GM18867 (cell line): ENCODE measurements at regions not wholly inside any gene's neighbourhood (a gene's known extent, or its start where the extent isn't known, plus 50 kb on each side); places are given as distances from the start of the nearest gene placed in this dataset.
"Not testable (repeated sequence)": the region's sequence is repeated elsewhere in the genome, so short reads cannot be mapped to it uniquely, and the experiment has no call there.

Experiments
- ATAC-seq: cut with Tn5 transposase; IDR thresholded peaks from one replicate; pipeline ENCODE4 v1.9.1; 2021; ENCODE audit warnings: mild to moderate bottlenecking, moderate library complexity; ENCODE audit not compliant: unreplicated experiment

- ATAC-seq: no peak
Measured at GRCh38 chr3:68676136-68676535, 256.2 kb downstream of the TAFA4 start.

DNA sequence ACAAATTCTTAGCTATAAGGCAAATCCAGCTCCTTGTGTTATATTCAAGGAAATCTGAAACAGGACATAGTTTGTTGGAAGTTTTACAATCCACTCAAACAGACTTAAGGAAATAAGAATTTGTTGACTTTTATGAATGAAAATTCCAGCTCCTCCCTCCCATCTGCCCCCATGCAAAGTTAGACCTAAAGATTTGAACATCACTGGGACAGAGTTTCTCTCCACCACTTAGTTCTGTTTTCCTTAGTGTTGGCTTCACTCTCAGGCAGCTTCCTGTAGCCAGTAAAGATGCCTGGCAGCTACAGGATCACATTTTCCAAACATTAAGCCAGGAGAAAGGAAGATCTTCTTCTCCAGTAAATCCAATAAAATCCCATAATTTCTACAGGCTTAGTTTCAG is 265.0 kb downstream of the TAFA4 start:
- no peak for ATAC-seq

DNA sequence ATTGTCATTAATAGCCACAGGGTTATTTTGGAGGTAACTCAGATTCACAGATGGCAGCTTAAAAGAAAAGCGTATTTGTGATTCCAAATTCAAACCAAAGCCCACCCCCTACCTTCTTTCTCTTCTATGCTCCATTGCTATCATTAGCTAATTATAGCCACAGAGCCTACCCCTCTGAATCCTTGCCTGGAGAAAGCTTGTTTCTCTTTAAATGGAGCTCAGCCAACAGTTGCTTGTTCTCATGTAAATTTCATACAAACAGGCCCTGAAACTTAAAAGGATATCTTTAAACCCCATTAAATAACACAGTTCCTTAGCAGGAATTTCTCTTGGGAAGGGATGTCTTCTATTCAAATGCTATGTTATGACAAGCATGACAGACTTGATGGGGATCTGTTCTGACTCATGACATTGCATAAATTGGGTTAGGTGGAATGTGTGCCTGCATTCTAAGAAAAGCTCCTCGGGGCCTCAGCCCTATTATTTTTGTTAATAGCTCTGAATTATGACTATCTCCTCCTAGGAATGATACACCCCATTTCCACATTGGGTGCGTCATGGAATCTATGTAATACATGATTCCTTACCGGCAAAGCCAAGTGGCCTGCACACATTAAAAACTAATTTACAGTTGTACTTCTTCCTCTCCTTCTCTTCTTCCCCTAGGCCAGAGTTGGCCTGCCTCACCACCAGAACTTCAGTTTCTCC is 265.8 kb downstream of the TAFA4 start:
- ATAC-seq: no peak

DNA sequence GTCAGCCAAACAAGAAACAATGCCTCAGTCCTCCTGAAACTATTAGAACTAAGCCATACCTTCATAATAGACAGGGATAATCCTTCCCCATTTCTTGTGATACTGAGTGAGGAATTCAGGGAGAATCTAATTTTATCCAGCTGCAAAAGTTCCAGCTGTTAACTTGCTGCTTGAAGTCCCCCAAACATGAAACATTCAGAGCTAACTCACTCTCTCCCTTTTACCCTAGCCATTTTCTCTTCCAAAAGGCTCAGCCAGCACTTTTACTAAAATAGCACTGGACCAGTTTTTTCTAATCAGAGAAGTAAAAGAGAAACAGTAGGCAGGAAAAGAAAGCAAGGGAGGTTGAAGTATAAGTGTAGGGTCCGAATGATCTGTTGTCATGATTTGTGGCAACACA is 268.1 kb downstream of the TAFA4 start:
- no peak for ATAC-seq

DNA sequence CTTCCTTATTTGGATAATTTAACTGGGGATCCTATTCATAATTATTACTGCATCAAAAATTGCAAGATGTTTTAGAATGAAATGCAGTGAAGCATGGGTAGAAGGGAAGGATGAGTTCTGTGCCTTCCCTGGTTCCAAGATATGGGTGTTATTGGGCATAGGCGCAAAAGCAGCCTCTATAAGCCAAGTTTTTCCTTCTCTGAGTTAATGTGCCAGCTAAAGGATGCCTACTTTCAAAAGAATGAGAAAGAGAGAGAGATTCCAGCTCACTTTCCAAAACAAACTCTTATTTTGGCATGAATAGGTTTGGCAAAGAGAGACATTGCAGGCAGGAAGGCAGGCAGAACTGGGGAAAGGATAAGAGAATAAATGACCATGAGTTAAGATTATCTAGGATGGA is 270.2 kb downstream of the TAFA4 start:
- no peak for ATAC-seq

DNA sequence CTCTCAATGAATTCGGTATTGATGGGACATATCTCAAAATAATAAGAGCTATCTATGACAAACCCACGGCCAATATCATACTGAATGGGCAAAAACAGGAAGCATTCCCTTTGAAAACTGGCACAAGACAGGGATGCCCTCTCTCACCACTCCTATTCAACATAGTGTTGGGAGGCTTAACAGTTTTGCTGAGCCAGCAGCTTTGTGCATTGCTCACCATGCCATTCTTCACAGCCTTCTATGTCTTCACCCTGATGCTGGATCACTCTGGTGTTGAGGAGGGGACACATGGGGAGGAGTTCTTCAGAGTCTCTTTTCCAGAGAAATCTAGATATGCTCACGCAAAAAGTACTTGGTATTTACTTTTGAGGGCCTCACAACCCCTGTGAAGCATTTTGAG is 281.7 kb downstream of the TAFA4 start:
- not testable (repeated sequence) for ATAC-seq

- ATAC-seq: no peak
Measured at GRCh38 chr3:68648494-68648893, 283.9 kb downstream of the TAFA4 start.

DNA sequence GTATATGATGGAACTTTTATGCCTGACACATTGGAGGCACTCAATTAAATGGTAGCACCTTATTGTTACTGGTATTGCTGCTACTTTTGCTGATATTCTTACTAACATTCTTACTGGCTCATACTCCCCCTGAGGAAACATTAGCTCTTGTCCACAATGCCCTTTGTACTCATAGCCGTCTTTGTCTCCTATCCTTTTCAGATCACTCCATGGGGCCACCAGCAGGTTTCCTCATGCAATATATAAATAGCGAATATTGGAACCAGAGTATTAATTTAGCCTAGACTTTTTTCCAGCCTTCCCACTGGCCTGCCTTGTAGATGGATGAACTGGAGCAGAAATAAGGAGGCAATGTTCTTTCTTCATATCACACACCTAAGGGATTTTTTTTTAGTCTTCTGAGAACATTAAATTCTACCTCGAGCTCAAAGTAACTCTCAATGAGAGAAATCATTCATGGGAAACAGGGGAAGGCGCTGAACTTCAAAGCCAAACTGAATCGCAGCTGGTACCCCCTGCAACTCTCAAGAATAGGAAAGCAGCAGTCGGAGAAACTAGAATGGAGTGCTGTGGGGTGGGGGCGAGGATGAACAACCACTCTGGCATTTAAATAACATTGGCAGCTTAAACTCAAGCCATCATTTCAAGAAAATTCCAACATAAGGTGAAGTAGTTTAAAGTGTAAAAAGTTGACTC is 300.3 kb downstream of the TAFA4 start:
- ATAC-seq: no peak

DNA sequence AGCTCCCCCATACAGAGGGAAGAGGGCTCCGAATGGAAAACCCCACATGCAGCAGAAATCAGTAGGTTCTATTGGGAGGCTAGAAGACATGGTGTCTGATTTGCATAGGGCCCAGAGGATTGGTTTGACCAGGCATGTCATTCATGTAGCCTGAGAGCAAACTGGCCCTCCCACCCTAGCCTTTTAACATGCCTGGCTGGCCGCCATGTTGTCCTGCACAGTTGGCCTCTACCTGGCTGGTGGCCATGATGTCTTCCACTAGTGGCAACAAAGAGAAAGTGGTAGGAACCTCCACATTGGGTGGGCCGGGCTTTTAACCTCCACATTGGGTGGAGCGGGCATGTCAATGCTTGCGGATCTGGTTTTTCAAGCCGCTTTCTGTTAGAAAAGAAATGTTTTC is 312.1 kb downstream of the TAFA4 start:
- no peak for ATAC-seq

DNA sequence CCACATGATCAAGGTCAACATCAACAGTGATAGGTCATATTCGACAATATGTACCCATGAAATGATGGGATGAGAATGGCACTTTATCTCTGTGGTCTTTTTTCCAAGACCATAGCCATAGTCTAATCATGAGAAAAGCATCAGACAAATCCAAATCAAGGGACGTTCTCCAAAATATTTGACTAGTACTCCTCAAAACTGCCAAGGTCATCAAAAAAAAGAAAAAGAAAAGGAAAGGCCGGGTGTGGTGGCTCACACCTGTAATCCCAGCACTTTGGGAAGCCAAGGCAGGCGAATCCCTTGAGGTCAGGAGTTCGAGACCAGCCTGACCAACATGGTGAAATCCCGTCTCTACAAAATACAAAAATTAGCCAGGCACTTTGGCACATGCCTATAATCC is 318.3 kb downstream of the TAFA4 start:
- ATAC-seq: no peak

GRCh38 chr3:68571321-68571720 is 361.0 kb downstream of the TAFA4 start:
- ATAC-seq: no peak

- no peak for ATAC-seq
Measured at GRCh38 chr3:68560728-68561127, 371.6 kb downstream of the TAFA4 start.

GRCh38 chr3:68535782-68536181 is 396.6 kb downstream of the TAFA4 start:
- ATAC-seq: no peak

- no peak for ATAC-seq
Measured at GRCh38 chr3:68523330-68523729, 409.0 kb downstream of the TAFA4 start.

DNA sequence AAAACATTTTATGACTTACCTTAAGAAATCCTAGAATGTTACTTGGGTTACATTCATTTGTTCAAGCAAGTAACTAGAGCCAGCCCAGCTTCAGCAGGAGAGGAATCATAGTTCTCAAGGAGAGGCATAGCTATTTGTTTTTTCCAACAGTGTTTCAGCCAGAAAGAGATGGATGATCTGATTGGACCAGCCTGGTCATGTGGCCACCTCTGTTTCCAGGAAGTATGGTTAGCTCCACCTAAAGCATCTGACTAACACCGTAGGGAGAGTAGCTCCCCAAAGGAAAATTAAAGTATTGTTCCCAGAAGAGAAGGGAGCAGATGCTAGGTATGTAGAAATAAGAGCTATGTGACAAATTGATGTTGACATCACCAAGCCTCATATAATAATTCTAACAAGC is 417.1 kb downstream of the TAFA4 start:
- no peak for ATAC-seq

GRCh38 chr3:68504201-68504600 is 428.1 kb downstream of the TAFA4 start:
- no peak for ATAC-seq

DNA sequence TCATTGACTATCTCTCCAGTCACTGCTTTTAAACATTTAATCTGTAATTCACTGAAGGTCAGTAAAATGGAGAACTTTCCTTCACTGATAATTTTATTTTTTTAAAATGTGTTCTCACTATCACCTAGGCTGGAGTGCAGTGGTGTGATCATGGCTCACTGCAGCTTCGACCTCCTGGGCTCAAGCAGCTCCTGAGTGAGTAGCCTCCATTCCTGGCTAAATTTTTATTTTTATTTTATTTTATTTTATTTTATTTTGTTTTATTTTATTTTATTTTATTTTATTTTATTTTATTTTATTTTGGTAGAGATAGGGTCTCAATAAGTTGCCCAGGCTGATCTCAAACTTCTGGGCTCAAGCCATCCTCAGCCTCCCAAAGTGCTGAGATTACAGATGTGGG is 446.5 kb downstream of the TAFA4 start:
- ATAC-seq: not testable (repeated sequence)

DNA sequence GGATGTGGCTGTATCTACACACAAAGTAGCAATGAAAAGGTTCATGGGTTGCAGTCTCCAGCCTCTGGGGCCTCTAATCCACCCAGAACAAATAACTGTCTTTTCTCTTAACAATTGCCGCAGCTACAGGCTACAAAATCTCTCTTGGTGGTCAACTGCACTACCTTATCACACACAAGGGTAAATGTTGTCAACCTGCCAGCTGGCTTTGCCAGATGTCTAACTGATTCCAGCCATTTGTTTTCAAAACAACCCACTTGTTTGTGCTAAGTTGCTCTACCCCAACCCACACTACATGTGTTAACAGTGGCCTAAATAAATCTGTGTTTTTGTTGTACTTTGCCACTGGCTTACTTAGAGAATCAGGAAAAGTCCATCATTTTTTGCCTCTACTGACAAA is 447.3 kb downstream of the TAFA4 start:
- ATAC-seq: no peak

GRCh38 chr3:68483601-68484000 is 448.7 kb downstream of the TAFA4 start:
- ATAC-seq: no peak

- ATAC-seq: no peak
Measured at GRCh38 chr3:68483041-68483440, 449.3 kb downstream of the TAFA4 start.

- no peak for ATAC-seq
Measured at GRCh38 chr3:68482565-68482964, 449.8 kb downstream of the TAFA4 start.

- no peak for ATAC-seq
Measured at GRCh38 chr3:68479779-68480178, 452.6 kb downstream of the TAFA4 start.
